ENCODE measurements at regions not wholly inside any gene's neighbourhood (a gene's known extent, or its start where the extent isn't known, plus 50 kb on each side); places are given as distances from the start of the nearest gene placed in this dataset.

DNA sequence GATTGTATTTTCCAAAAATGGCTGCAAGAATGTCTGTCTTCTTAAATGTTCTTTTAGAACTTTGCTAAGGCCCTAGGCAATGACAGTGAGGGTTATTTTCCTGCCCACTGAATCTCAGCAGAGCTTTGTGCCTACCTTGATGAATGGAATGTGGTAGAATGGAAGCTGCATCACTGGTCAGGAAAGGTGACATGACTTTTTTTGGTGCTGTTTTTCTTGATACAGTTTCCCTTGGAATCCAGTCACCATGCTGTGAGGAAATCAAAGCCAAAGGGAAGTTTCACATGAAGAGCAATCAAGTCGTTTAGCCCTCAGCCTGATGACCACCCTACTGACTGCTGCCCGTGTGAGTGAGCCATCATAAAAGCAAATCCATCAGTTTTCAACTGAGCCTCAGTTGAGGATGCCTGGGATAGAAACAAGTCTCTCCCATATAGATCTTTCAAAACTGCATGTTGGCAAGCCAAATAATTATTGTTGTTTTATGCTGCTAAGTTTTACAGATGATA lies 886.0 kb upstream of the FBXO33 start:
- TF ChIP-seq, protein P1, sequence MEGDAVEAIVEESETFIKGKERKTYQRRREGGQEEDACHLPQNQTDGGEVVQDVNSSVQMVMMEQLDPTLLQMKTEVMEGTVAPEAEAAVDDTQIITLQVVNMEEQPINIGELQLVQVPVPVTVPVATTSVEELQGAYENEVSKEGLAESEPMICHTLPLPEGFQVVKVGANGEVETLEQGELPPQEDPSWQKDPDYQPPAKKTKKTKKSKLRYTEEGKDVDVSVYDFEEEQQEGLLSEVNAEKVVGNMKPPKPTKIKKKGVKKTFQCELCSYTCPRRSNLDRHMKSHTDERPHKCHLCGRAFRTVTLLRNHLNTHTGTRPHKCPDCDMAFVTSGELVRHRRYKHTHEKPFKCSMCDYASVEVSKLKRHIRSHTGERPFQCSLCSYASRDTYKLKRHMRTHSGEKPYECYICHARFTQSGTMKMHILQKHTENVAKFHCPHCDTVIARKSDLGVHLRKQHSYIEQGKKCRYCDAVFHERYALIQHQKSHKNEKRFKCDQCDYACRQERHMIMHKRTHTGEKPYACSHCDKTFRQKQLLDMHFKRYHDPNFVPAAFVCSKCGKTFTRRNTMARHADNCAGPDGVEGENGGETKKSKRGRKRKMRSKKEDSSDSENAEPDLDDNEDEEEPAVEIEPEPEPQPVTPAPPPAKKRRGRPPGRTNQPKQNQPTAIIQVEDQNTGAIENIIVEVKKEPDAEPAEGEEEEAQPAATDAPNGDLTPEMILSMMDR (conservative IDR thresholded peaks at IDR 0.05 in 1 of 2, IDR thresholded peaks at IDR 0.05 in 1 of 2; ENCODE audit: low read depth in 1 of 2, low read length in 2 of 2) = no peak
- no peak for TF ChIP-seq EZH2 (IDR thresholded peaks at IDR 0.05; ENCODE audit: low read length, missing control alignments)

Data from fibroblast of lung (primary cell).